B cell (primary cell): ENCODE measurements at regions not wholly inside any gene's neighbourhood (a gene's known extent, or its start where the extent isn't known, plus 50 kb on each side); places are given as distances from the start of the nearest gene placed in this dataset.

Experiments
- ATAC-seq: fragments of 200-7000 bp; cut with Tn5 transposase; one replicate; pipeline ENCODE4 v1.10.0; 2021; ENCODE audit warnings: low read depth, mild to moderate bottlenecking, moderate number of reproducible peaks, moderate library complexity
- CTCF ChIA-PET: fragments of 350-600 bp; sonication (Branson Sonifier 250); formaldehyde crosslinking; loops from one replicate; lab custom pipeline; 2021; ENCODE audit warnings: antibody characterized with exemption, inconsistent platforms; lab: Charles Lee
- POLR2A ChIA-PET: fragments of 350-600 bp; sonication (Branson Sonifier 250); formaldehyde crosslinking; loops from one replicate; lab custom pipeline; 2021; ENCODE audit warnings: antibody characterized with exemption; lab: Charles Lee
- DNase-seq: peaks from one replicate; pipeline ENCODE4 v3.0.0; 2013
- H2AFZ ChIP-seq: 2 replicates; pipeline ENCODE4 v1.6.1; 2012; ENCODE audit warnings: mild to moderate bottlenecking, low read depth, low read length; ENCODE audit not compliant: insufficient read depth, poor library complexity, severe bottlenecking
- H3K27ac ChIP-seq, 2 donors: 1 replicate in 1 of 2; 2 replicates in 1 of 2; pipeline ENCODE4 v1.5.1; 2012 to 2013; ENCODE audit warnings: low read length in 2 of 2, mild to moderate bottlenecking in 2 of 2, moderate library complexity in 1 of 2
- H3K27me3 ChIP-seq, 4 experiments: fragments of 200-600 bp in 1 of 4; sonication (generic) in 1 of 4; replicated peaks in 1 of 4; 1 replicate in 2 of 4; 2 replicates in 2 of 4; pipeline versions ENCODE4 v1.6.1 to v1.7.0; 2013 to 2016; ENCODE audit warnings: low read length in 3 of 4, mild to moderate bottlenecking in 2 of 4, mixed read lengths in 1 of 4, moderate library complexity in 1 of 4; ENCODE audit not compliant: insufficient read depth in 4 of 4, control insufficient read depth in 3 of 4; ENCODE audit errors: control extremely low read depth in 1 of 4
- H3K36me3 ChIP-seq, 2 experiments: replicated peaks in 1 of 2; 1 replicate in 1 of 2; 2 replicates in 1 of 2; pipeline versions ENCODE4 v1.6.1 to v1.7.1; 2013; ENCODE audit warnings: low read length in 1 of 2; ENCODE audit not compliant: insufficient read depth in 2 of 2, control insufficient read depth in 1 of 2; ENCODE audit errors: control extremely low read depth in 1 of 2, extremely low read depth in 1 of 2
- H3K4me1 ChIP-seq, 2 donors: fragments of 200-600 bp in 1 of 2; sonication (generic) in 1 of 2; 1 replicate in 1 of 2; 2 replicates in 1 of 2; pipeline versions ENCODE4 v1.5.1 to v1.6.1; 2013 to 2017; ENCODE audit warnings: low read length in 2 of 2; ENCODE audit not compliant: control insufficient read depth in 2 of 2, insufficient read depth in 2 of 2
- H3K4me2 ChIP-seq: replicated peaks from 2 replicates; pipeline ENCODE3; 2012; ENCODE audit warnings: mild to moderate bottlenecking, low read depth, low read length; ENCODE audit not compliant: poor library complexity, severe bottlenecking
- H3K4me3 ChIP-seq, 5 experiments: fragments of 200-600 bp in 1 of 5; sonication (generic) in 1 of 5; 1 replicate in 3 of 5; 2 replicates in 2 of 5; pipeline versions ENCODE4 v1.5.1 to v1.7.0; 2011 to 2016; ENCODE audit warnings: low read length in 4 of 5, mild to moderate bottlenecking in 4 of 5, low read depth in 2 of 5, control low read depth in 1 of 5, moderate library complexity in 1 of 5; ENCODE audit not compliant: insufficient read depth in 1 of 5; ENCODE audit errors: control extremely low read depth in 1 of 5, extremely low read depth in 1 of 5
- H3K79me2 ChIP-seq: fragments of 200-600 bp; sonication (generic); one replicate; pipeline ENCODE4 v1.6.0; 2016; ENCODE audit warnings: low read length; ENCODE audit not compliant: control insufficient read depth, insufficient read depth
- H3K9ac ChIP-seq: fragments of 200-600 bp; sonication (generic); 2 replicates; pipeline ENCODE4 v1.6.1; 2017; ENCODE audit warnings: mild to moderate bottlenecking, low read length, moderate library complexity
- H3K9me3 ChIP-seq, 3 donors: one replicate each; pipeline versions ENCODE4 v1.6.1 to v1.7.1; 2013; ENCODE audit warnings: low read length in 2 of 3; ENCODE audit not compliant: control insufficient read depth in 2 of 3, insufficient read depth in 1 of 3; ENCODE audit errors: control extremely low read depth in 1 of 3
- H4K20me1 ChIP-seq: 2 replicates; pipeline ENCODE4 v1.6.0; 2012; ENCODE audit warnings: mild to moderate bottlenecking, low read length; ENCODE audit not compliant: insufficient read depth, control insufficient read depth, poor library complexity, severe bottlenecking
- H3K27ac Mint-ChIP-seq: one replicate; pipeline ENCODE4 v1.8.0; 2021; ENCODE audit warnings: mixed read lengths
- H3K27me3 Mint-ChIP-seq: one replicate; pipeline ENCODE4 v1.8.0; 2021; ENCODE audit warnings: mixed read lengths
- H3K4me1 Mint-ChIP-seq: one replicate; pipeline ENCODE4 v1.8.0; 2021; ENCODE audit warnings: mixed read lengths
- H3K4me3 Mint-ChIP-seq: one replicate; pipeline ENCODE4 v1.8.0; 2021; ENCODE audit warnings: mixed read lengths
- H3K9me3 Mint-ChIP-seq: one replicate; pipeline ENCODE4 v1.8.0; 2022; ENCODE audit warnings: mixed read lengths; ENCODE audit not compliant: insufficient read depth
- CTCF ChIP-seq: fragments of 200-600 bp; IDR thresholded peaks from one replicate; pipeline ENCODE4 v1.8.0; 2022; ENCODE audit warnings: antibody characterized with exemption, mild to moderate bottlenecking
- EZH2 ChIP-seq: IDR thresholded peaks from 2 replicates; pipeline ENCODE4 v1.6.1; 2012; ENCODE audit warnings: borderline replicate concordance, low read depth, mild to moderate bottlenecking, moderate library complexity, low read length; ENCODE audit not compliant: insufficient read depth, poor library complexity, severe bottlenecking
- WGBS: methylation state at CpG from one replicate; pipeline ENCODE4 v1.1.5; 2013; ENCODE audit warnings: missing lambda C conversion rate; ENCODE audit not compliant: insufficient coverage; 5-methylcytosine and 5-hydroxymethylcytosine counted together
- intact Hi-C: fragments of 100-400 bp; cut with micrococcal nuclease; formaldehyde crosslinking; loops from one replicate; pipeline ENCODE4 v1.10.0; 2022

GRCh38 chr18:37661061-37661460 lies 95.5 kb upstream of the CELF4 start:
- Histone ChIP-seq H3K27ac (no peak overlapping the region), H3K4me1 (no peaks in the 10 kb centered on the region), H3K36me3 (no peaks in the 10 kb centered on the region), H3K27me3 (no peaks in the 10 kb centered on the region), H3K79me2 (no peaks in the 10 kb centered on the region), H3K9me3 (peaks cover 0 to 11% (median 0%) of the 10 kb centered on the region in 3 donors), H2AFZ (no peak overlapping the region), H3K9ac (no peak overlapping the region), H3K4me3 (no peak overlapping the region), H4K20me1 (no peaks in the 10 kb centered on the region), H3K4me2 (no peak overlapping the region)
- H3K4me3 Mint-ChIP-seq, result no peak overlapping the region
- TF ChIP-seq CTCF (no peak), EZH2 (no peak)
- ChIA-PET POLR2A (no interaction called here), CTCF (no interaction called here)
- no peak for DNase-seq
- no peak for ATAC-seq
- no peaks in the 10 kb centered on the region for H3K27me3 Mint-ChIP-seq
- H3K9me3 Mint-ChIP-seq, result no peaks in the 10 kb centered on the region
- no peak overlapping the region for H3K27ac Mint-ChIP-seq
- H3K4me1 Mint-ChIP-seq, result no peaks in the 10 kb centered on the region
- 85% methylated on average over 3 of the region's 4 CpGs for WGBS
- intact Hi-C loops, result no loop called here

GRCh38 chr18:37660658-37661057 lies 95.1 kb upstream of the CELF4 start:
- no peak overlapping the region for H3K4me2 ChIP-seq
- no peaks in the 10 kb centered on the region for H3K27me3 Mint-ChIP-seq
- WGBS, result 67% methylated on average over 1 of the region's 2 CpGs
- no peak for DNase-seq
- no peak for ATAC-seq
- H3K36me3 ChIP-seq, result no peaks in the 10 kb centered on the region
- TF ChIP-seq CTCF, result no peak
- TF ChIP-seq EZH2, result no peak
- no peaks in the 10 kb centered on the region for H4K20me1 ChIP-seq
- intact Hi-C loops, result no loop called here
- H3K9me3 ChIP-seq, result peaks cover 0 to 11% (median 0%) of the 10 kb centered on the region in 3 donors
- H3K9me3 Mint-ChIP-seq, result no peaks in the 10 kb centered on the region
- no peaks in the 10 kb centered on the region for H3K27me3 ChIP-seq
- H3K4me3 ChIP-seq, result no peak overlapping the region
- no peak overlapping the region for H2AFZ ChIP-seq
- H3K27ac ChIP-seq, result no peak overlapping the region
- no peak overlapping the region for H3K4me3 Mint-ChIP-seq
- H3K79me2 ChIP-seq, result no peaks in the 10 kb centered on the region
- no peak overlapping the region for H3K9ac ChIP-seq
- no peaks in the 10 kb centered on the region for H3K4me1 ChIP-seq
- no peaks in the 10 kb centered on the region for H3K4me1 Mint-ChIP-seq
- POLR2A ChIA-PET, result no interaction called here
- no peak overlapping the region for H3K27ac Mint-ChIP-seq
- CTCF ChIA-PET, result no interaction called here
